ENCODE measurements at regions not wholly inside any gene's neighbourhood (a gene's known extent, or its start where the extent isn't known, plus 50 kb on each side); places are given as distances from the start of the nearest gene placed in this dataset.
"Not testable (repeated sequence)": the region's sequence is repeated elsewhere in the genome, so short reads cannot be mapped to it uniquely, and the experiment has no call there.

DNA sequence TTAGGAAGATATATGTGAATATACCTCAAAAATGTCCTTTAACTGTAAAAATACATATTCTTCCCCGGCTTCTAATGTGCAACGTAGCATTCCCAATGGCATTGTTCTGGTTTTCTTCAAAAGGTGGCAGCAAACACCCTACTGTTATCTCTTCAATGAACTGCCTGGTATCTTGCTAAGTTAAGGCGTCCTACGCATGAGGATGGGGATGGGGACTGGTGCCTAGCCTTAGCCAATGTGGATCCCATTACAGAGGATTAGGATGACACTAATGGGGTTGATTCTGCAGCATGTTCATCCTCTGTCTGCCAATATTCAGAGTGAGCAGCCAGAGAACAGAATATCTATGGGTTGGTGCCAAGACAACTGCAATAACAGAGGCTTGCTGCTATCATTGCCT is 334.9 kb upstream of the ADGRL3 start:
- no peak for DNase-seq (ENCODE audit: low spot score)

DNA sequence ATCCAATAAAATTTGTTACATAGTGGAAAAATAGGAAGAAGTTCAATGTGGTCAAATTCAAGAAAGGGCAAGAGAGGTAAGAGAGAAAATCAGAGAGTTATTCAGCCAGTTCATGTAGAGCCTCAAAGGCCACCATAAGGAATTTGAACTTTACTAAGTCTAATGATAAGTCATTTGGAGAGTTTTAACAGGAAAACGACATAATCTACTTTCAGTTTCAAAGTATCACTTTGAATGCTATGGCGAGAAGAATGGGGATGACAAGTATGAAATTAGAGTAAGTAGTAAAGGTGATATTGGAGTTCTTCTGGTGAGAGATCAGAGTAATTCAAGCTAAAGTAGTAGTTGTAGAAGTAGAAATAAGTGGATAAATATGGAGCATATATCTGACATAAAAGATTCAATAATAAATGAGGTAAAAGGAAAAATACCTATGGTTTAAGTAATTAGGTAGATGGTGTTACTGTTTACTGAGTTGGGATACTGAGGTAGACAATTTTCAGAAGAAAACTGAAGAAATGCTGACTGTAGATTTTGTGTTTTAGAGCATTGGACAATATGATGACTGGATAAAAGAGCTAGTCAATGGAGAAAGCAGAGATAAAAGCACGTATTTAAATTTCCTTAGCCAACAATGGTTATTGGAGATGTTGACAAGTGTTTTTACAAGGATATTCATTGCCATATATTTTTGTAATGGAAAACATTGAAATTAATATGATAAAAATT is 331.7 kb upstream of the ADGRL3 start:
- no peak for DNase-seq (ENCODE audit: low spot score)

DNA sequence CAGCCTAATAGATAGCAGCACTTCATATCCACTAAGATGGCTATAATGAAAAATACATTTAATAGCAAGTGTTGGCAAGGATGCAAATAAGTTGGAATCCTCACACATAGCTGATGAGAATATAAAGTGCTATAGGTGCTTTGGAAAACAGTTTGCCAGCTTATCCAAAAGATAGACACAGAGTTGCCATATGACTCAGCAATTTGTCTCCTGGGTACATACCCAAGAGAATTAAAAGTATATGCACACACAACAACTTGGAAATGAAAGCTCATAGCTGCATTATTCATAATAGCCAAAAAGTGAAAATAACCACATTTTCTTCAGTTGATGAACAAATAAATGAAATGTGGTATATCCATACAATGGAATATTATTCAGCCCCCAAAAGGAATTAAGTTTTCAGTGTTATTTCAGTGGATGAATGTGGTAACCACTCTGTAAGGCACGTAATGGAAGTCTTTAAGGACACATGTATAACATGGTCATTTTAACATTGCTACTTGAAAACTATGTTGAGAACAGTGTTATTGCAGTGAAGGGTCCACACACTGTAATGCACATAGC is 320.9 kb upstream of the ADGRL3 start:
- no peak for DNase-seq (ENCODE audit: low spot score)

DNA sequence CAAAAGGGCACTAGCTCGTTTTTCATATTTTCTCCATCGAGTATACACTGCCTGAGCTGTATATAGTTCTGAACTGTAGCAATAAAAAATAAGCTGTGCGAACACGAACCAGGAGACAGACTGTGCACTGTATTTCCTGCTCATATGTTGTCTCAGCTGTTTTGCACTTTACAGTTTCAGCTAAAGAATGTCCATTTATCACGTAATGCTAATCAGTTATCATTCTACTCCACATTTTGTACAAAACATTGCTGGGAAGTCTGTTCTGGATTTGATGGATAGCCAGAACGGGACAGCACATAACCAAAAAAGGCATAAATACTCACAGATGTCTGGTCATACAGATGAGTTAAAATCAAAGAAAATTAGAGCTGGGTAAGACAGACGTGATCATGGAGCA is 315.5 kb upstream of the ADGRL3 start:
- no peak for DNase-seq (ENCODE audit: low spot score)

DNA sequence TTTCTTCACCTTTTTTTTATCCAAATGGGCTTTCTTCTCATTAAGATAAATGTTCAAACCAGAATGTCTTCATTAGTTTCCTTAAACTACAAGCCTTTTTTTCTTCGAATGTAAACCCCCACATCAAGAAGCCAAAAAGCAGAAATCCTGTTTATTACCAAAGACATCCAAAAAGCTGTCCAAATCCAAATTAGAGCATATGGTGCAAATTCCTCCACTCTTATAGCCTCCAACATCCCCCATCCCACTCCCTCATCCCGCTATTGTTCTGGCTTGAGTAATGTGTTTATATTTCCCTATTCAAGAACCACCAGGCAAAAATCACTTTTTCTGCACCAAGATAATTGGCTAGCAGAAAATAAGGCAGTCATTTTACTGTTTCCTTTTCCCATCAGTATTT is 315.1 kb upstream of the ADGRL3 start:
- no peak for DNase-seq (ENCODE audit: low spot score)

DNA sequence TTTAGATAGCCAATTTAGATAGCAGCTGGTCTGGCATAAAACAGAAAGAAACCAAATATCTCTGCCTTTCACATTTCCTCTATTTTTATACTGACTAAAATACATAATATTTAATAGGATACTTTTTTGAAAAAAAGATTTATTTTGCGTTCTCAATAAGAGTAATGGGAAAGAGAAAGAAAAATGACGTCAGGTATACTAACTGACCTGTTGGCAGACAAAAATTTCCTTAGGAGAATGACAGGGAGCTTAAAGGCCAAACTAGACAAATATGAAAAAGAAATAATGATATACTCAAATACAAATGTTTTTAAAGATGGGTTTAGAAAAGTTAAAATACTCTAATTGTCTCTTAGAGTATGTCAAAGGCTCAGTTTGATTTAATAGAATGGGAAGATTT is 309.4 kb upstream of the ADGRL3 start:
- no peak for DNase-seq (ENCODE audit: low spot score)

DNA sequence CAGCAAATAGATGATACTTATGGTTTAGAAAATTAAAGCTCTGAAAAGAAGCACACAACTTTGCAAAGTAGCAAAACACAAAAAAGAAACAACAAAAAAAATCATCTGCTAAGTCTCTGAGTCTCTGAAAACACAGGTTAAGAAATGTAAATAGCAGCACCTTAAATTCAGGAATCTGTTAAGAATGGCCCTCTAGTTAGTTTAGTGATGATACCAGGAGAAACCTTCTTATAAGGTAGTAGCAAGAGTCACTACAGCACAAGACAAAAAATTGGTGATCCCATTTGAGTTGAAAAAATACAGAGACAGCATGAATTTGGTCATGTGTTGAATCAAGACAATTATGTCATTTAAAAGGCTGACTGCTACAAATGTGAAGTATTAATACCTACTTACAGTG is 308.2 kb upstream of the ADGRL3 start:
- DNase-seq (ENCODE audit: low spot score): no peak

DNA sequence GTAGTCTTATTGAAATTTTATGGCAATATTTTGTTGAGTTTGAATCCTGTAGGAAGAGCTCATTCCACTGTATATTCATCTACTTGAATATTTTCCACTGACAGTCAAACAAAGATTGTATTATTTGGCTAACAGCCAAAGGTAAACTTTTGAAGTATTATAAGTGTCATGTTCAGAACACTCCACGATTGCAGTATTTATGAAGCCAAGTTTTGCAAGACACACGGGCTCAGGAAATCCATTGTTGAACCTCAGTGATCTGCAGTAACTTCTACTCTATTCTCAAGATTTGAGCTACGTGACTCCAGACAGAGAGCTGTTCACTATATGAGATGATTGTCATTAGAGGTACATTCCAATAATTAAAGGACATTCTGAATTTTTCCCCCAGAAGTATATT is 302.7 kb upstream of the ADGRL3 start:
- DNase-seq (ENCODE audit: low spot score): no peak

DNA sequence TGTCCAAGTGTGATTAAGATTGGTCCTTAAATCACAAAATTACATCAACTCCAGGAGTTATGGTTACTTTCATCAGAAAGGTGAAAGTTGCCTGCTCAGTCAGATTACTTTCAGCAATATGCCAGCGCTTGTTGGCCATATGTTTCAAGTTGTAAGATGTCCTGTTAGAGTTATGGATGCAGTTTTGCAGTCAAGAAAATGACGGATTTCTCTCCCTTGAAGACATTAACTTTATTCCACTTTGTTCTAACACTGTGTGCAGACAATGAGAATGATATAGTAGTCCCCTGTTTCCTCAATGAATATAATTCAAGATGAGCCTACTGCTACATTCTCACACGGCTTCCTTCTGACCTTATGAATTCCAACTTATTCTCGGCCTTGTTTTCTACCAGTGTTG is 295.0 kb upstream of the ADGRL3 start:
- DNase-seq (ENCODE audit: low spot score): no peak

DNA sequence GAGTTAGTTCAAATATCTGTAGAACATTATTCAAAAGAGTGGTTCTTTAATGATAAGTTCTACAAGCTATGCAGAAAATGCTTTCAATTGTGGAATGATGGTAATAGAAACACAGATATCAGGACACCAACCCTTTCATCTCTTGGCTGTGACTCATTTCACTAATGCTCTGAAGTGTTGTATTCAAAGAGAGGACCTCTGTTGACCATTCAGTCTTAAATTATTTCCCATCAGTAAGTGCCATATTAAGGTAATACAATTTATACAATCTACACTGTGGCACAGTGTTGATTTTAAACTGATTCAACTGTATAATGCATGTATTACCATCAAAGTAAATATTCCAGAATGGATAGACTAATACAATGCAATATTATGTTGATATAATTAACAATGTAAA is 289.0 kb upstream of the ADGRL3 start:
- DNase-seq (ENCODE audit: low spot score): no peak

DNA sequence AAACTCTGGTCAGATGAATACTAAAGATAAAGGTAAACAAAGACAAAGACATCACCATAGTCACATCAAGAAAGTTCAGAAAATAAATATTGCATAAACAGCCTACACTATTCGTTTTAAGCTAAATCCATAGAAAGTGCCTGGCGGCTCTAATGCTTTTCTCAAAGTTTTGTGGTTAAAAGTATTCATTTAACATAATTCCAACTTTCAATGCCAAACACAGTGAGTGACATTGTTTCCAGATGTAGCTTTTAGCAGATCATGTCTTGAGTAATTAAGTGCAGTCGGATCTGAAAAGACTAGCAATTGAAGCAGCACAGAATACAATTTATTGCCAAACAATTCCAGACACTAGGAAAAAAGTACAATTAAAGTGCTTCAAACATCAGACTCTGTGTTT is 287.1 kb upstream of the ADGRL3 start:
- DNase-seq (ENCODE audit: low spot score): no peak

DNA sequence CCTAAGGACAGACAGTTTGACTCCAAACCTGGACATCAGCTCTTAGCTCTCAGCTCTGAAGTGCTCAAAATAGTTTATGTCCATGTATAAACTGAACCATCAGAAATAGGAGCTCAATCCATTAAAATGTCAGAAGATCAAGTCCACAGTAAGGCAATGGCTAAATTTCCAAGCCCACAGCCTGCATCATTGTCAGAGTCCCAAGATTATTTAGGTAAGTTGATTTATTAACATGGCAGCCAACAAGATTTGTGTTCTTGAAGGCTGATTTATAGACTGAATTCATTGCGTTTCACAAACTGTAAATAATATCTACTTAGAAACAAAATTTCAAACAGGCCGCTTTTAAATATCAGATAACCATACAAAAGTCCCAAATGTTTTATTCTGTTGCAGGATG is 286.5 kb upstream of the ADGRL3 start:
- DNase-seq (ENCODE audit: low spot score): no peak

DNA sequence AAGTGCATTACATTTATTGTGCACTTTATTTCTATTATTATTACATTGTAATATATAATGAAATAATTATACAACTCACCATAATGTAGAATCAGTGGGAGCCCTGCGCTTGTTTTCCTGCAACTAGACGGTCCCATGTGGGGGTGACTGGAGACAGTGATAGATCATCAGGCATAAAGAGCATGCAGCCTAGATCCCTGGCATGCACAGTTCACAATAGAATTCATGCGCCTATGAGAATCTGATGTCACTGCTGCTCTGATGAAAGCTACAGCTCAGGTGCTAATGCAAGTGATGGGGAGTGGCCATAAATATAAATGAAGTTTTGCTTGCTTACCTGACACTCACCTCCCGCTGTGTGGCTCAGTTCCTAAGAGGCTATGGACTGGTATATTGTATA is 278.4 kb upstream of the ADGRL3 start:
- not testable (repeated sequence) for DNase-seq (ENCODE audit: low spot score)

DNA sequence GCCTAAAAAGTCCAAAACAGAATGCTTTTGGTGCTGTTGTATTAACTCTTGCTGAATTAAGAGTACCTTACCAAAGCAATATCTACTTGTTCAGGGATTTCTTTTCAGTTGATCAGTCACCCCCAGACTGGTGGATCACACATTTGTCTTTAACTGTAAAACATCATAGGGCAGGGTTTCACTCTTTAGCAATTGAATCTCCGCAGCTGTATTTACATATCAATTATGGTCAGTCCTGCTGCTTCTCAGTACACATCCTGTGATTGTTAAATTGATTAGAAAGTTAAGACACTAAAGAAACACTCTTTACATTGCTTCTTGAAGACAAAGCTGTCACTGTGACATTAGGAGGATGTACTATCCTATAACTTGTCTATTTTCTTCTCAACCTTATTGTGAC is 277.1 kb upstream of the ADGRL3 start:
- DNase-seq (ENCODE audit: low spot score): no peak

DNA sequence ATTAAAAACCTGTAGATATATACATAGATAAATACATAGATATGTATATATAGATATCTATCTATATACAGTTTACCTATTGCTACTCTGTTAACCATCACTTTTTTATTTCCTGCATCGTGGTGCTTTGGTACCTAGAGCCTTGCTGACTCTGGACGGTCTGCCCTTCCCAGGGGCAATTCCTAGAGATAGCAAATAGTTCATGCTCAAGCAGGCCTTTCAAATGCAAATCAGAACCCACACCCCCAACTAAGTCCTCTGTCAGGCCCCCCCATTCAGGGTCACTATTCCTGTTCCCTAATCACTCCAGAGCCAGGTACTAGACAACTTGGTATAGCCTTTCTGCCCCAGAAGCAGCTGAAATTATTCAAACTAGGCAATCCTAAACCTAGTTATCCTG is 273.5 kb upstream of the ADGRL3 start:
- DNase-seq (ENCODE audit: low spot score): no peak

DNA sequence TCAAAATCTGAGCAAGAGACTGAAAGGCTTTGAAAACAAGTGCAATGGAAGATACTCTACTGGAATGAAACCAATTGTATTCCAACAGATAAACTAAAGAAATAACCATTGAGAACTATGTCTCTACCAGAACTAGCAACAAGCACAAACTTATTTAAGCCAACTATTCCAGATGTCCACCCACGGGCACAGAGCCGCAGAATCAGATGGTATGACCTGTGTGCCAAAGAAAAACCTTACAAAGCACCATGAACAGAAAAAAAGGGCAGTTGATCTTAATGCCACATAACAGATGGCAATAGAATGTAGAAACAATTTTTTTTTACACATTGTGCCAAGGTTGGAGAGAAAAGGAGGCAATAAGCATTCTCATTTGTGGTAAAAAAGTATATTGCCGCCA is 269.3 kb upstream of the ADGRL3 start:
- no peak for DNase-seq (ENCODE audit: low spot score)

DNA sequence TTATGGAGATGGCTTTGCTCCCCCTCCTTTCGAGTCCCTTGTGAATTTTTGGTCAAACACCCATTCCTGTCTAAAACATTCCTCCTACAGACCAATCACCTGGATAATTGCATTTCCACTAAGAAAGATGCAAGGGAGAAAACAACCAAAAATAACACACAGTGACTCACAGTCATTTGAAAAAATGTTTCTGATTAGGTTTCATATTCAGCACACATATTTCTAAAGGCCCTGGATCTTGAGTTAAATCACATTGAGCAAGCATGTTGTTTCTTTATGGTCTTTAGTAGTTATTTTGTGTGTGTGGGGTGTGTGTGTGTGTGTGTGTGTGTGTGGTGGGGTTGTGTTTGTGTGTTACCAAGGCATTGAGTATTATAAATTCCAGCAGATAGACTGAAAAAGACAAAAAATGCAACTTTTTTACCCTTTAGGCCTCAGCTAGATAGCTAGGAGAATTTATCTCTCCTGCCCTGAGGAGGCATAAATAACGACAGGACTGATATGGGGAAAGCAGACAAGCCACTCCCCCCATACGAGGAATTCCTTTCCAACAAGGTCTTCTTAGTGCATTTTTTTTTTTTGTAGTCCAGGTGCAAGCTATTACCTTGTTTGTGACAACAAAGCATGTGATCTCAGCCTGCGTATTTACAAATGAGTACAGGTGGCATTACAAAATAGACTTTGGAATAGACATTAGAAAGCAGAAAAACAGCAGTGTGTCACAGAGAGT is 265.4 kb upstream of the ADGRL3 start:
- DNase-seq (ENCODE audit: low spot score): no peak

DNA sequence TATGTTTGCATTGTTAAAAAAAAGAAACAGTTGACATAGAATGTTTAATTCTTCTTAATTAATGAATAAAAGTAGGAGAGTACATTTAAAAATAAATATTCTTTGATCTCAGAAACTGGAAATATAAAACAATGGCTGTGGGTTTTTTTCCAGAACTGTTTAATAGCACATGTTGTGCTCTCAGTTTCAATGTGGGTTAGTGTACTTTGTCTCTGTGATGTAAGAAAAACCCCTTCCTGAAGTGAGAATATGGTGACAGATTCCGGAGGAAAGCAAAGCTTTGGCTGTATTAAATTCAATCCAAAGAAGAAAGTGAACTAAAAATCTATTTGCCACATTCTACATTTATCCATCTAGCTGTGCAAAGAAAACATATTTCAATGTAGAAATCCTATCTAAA is 261.9 kb upstream of the ADGRL3 start:
- DNase-seq (ENCODE audit: low spot score): no peak

DNA sequence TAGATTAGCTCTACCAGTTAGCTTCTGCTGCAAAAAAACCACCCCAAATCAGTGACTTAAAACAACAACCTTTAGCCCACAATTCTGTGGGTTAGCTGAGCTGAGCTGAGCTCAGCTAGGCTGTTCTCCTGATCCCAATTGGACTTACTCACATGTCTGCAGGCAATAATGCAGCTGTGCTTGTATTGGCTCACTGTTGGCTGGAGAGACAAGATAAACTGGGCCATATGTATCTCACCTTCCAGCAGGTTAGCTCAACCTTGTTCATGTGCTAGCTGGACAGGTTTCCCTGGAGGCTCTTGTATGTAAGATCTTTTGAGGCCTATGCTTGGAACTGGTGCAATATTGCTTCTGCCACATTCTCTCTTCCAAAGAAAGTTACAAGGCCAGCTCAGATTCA is 261.5 kb upstream of the ADGRL3 start:
- no peak for DNase-seq (ENCODE audit: low spot score)

DNA sequence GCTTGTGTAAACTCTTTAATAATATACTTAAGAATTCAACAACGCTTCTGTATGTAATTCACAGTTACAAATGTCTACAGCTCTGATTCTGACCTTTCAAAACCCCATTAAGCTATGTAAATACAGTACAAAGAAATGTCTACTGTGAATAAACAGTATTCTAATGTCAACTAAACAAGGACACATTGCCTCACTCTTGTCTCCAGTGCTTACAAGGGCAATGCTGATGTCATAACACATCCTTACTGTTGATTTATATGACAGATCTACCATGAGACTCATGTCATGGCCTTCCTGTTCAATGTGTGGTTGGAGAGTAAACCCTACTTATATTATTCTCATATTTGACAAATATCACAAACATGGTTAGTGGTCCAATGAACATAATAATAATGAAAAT is 256.1 kb upstream of the ADGRL3 start:
- DNase-seq (ENCODE audit: low spot score): no peak

DNA sequence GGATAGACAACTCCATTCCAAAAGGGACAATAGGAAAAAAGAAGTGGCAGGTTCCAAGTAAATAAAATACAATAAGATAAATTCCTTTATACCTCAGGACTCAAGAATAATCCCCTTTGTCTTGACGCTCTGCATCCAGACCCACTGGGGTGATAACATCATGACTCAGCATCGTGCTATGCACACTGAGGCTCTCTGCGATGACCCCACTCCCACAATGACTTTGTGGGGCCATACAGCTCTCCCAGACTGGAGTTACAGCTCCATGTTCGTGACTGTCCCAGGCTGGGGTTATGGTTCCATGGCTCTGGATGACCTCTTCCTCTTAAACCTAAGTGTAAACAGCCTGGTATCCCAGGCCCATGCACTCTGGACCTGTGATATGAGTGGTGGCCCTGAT is 254.5 kb upstream of the ADGRL3 start:
- no peak for DNase-seq (ENCODE audit: low spot score)

DNA sequence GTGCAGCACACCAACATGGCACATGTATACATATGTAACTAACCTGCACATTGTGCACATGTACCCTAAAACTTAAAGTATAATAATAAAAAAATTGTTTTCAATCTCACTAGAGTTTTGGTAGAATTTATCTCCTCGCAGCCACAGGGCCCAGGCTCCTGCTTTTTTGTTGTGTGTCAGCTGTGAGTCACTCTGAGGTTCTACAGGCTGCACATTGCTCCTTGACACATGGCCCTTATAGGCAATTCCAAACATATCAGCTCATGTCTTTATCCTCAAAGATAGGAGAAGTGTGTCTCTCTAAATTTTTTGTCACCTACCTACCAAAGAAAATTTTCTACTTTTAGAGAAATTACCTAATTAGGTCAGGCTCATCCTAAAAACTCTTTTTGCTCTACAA is 252.1 kb upstream of the ADGRL3 start:
- DNase-seq (ENCODE audit: low spot score): no peak

DNA sequence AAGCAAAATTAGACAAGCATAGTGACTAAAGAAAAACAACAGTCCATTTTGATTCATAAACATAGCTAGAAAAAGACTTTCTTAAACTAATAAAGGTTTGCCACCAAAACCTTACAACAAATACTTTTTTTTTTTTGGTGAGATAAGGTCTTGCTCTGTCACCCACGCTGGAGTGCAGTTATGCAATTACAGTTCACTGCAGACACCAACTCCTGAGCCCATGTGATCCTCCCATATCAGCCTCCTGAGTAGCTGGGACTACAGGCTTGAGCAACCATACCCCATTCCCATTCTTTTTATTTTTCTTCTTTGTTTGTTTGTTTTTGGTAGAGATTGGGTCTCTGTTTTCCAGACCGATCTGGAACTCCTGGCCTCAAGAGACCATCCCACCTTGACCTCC is 247.2 kb upstream of the ADGRL3 start:
- DNase-seq (ENCODE audit: low spot score): no peak

DNA sequence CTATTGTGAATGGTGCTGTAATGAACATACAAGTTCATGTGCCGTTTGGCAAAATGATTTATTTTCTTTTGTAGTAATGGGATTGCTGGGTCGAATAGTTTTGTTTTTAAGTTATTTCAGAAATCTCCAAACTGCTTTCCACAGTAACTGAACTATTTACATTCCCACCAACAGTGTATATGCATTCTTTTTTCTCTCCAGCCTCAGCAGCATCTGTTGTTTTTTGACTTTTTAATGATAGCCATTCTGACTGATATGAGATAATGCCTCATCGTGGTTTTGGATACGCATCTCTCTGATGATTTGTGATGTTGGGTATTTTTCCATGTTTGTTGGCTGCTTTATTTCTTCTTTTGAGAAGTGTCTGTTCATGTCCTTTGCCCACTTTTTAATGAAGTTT is 246.3 kb upstream of the ADGRL3 start:
- DNase-seq (ENCODE audit: low spot score): no peak
